ENCODE measurements at regions not wholly inside any gene's neighbourhood (a gene's known extent, or its start where the extent isn't known, plus 50 kb on each side); places are given as distances from the start of the nearest gene placed in this dataset.

GRCh38 chr17:63099425-63099824, 133.4 kb downstream of the TANC2 start:
- H3K27ac Mint-ChIP-seq: no peak overlapping the region
- no peak for DNase-seq
- H3K9me3 Mint-ChIP-seq: no peaks in the 10 kb centered on the region
- Histone ChIP-seq H2BK120ac (ENCODE audit: low read depth, low read length, poor library complexity, severe bottlenecking) (no peak overlapping the region), H2AK5ac (ENCODE audit: insufficient read length, low read length) (no peak overlapping the region), H2BK15ac (ENCODE audit: low read depth, low read length) (no peak overlapping the region), H3T11ph (ENCODE audit: low read length) (no peak overlapping the region), H3K79me2 (ENCODE audit: insufficient read depth, low read length) (no peaks in the 10 kb centered on the region), H4K91ac (ENCODE audit: insufficient read length, low read depth, low read length) (no peak overlapping the region), H2AFZ (ENCODE audit: low read length) (no peak overlapping the region), H3K27me3 (ENCODE audit: insufficient read depth, low read length) (no peaks in the 10 kb centered on the region), H3K14ac (ENCODE audit: insufficient read depth, low read length) (no peak overlapping the region), H3K4me1 (ENCODE audit: insufficient read depth, low read length) (no peaks in the 10 kb centered on the region), H3K56ac (ENCODE audit: insufficient read length, low read depth, low read length) (no peak overlapping the region), H2BK5ac (ENCODE audit: insufficient read length, low read length) (no peak overlapping the region), H2BK12ac (ENCODE audit: insufficient read length, low read depth, low read length) (no peak overlapping the region), H3K18ac (ENCODE audit: insufficient read length, low read depth, low read length) (no peak overlapping the region), H3K23me2 (ENCODE audit: insufficient read length, low read depth, low read length, poor library complexity, severe bottlenecking) (no peaks in the 10 kb centered on the region), H3K79me1 (ENCODE audit: insufficient read depth, low read depth, low read length, poor library complexity, severe bottlenecking) (no peaks in the 10 kb centered on the region), H4K20me1 (ENCODE audit: control insufficient read depth, insufficient read depth, insufficient read length) (no peaks in the 10 kb centered on the region), H3K23ac (ENCODE audit: insufficient read length, low read depth, low read length) (no peak overlapping the region), H3K9me3 (ENCODE audit: control insufficient read depth, low read depth, low read length) (no peaks in the 10 kb centered on the region), H3K27ac (ENCODE audit: insufficient read length, low read depth, low read length) (no peak overlapping the region), H4K8ac (replicated peaks; ENCODE audit: insufficient read length, low read depth, low read length) (no peak overlapping the region), H3K4me2 (ENCODE audit: insufficient read depth, insufficient read length, low read length) (no peak overlapping the region), H2BK20ac (ENCODE audit: low read depth, low read length, poor library complexity, severe bottlenecking) (no peak overlapping the region), H3K4ac (ENCODE audit: low read depth, low read length) (no peak overlapping the region), H3K9ac (ENCODE audit: extremely low read depth, insufficient read length, low read length) (no peak overlapping the region), H4K5ac (ENCODE audit: insufficient read length, low read depth, low read length) (no peak overlapping the region)
- H3K4me1 Mint-ChIP-seq: no peaks in the 10 kb centered on the region
- H3K36me3 Mint-ChIP-seq (ENCODE audit: insufficient read depth in 1 of 3, low read depth in 3 of 3): no peaks in the 10 kb centered on the region
- H3K4me3 Mint-ChIP-seq: no peak overlapping the region
- no peaks in the 10 kb centered on the region for H3K27me3 Mint-ChIP-seq (ENCODE audit: low read depth)
- no CpG with 5 or more reads among the region's 1 CpG for WGBS (ENCODE audit: extremely low coverage, insufficient read length, low lambda C conversion rate)
- TF ChIP-seq, protein P1, sequence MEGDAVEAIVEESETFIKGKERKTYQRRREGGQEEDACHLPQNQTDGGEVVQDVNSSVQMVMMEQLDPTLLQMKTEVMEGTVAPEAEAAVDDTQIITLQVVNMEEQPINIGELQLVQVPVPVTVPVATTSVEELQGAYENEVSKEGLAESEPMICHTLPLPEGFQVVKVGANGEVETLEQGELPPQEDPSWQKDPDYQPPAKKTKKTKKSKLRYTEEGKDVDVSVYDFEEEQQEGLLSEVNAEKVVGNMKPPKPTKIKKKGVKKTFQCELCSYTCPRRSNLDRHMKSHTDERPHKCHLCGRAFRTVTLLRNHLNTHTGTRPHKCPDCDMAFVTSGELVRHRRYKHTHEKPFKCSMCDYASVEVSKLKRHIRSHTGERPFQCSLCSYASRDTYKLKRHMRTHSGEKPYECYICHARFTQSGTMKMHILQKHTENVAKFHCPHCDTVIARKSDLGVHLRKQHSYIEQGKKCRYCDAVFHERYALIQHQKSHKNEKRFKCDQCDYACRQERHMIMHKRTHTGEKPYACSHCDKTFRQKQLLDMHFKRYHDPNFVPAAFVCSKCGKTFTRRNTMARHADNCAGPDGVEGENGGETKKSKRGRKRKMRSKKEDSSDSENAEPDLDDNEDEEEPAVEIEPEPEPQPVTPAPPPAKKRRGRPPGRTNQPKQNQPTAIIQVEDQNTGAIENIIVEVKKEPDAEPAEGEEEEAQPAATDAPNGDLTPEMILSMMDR (conservative IDR thresholded peaks at IDR 0.05): no peak
